ENCODE measurements at regions not wholly inside any gene's neighbourhood (a gene's known extent, or its start where the extent isn't known, plus 50 kb on each side); places are given as distances from the start of the nearest gene placed in this dataset.
A peak's percentile ranks its signal among the peaks of the same experiment; 100 is the strongest.

DNA sequence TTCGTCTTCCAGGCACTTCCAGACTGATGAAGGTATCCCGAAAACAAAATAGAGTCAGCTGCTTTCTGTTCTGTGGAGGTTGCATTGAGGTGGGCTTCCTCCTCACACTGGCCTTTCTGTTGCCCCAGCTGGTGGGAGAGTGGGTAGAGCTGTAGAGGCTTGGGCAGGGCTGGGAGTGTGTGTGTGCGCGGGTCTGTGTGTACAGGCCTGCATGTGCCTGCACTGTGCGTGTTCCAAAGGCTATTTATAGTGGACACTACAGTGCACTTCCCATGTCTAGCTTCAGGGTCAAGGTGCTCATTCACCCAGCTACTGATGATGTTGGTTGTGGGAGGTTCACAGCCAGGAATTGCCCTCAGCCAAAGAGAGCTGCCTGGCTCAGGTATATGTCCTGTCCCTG, 260.1 kb upstream of the HABP2 start:
- DNase-seq, result no peak

DNA sequence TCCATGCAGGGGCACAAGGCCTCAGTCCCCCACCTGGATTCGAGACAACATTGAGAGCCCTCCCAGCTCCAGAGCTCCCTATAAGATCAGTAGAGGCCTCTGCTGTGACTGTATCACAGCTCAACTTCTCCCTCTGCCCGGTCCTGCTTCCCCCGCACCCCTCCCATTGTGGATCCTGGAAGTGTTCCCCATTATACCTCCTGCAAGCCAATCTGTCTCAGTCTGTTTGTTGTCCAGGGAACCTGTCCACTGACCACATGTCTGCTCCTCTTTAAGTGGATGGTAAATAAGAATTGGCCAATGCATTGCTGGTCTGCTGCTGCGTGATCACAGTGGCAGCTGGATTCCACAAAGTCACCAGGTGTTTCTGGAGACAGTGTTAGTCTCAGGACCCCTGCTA, 259.7 kb upstream of the HABP2 start:
- DNase-seq, result no peak

DNA sequence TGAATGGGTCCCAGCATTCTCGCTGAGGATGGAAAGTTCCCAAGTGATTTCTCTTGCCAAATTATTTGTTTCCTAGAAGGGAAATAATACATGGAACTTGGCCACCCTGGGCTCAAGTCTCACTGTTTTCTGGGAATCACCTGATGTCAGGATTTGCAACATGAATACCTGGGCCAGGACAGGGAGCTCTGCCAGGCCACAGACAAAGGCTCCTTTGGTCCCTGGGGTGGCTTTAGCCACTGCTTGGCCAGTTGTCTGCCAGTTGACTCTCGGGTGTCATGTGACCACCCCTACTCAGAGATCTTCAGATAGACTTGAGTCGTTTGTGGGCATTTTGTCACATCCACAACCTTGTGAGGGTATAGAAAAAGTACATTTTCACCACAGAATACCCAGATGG, 258.0 kb upstream of the HABP2 start:
- DNase-seq, result no peak

DNA sequence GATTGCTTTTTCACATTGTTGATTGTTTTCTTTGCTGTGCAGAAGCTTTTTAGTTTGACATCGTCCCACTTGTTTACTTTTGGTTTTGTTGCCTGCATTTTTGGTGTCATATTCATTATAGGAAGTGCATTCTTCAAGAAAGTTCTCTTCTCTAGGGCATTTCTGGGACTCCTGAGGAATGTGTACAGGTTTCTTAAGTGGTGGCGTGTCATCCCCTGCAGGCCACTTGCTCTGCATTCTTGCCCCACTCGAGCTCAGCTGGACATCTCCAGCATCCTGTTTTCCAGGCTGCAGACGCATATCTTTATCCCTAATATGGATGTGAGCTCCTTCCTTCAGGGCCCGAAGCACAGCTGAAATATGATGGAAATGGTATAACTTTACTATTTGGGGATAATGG, 255.6 kb upstream of the HABP2 start:
- no peak for DNase-seq

DNA sequence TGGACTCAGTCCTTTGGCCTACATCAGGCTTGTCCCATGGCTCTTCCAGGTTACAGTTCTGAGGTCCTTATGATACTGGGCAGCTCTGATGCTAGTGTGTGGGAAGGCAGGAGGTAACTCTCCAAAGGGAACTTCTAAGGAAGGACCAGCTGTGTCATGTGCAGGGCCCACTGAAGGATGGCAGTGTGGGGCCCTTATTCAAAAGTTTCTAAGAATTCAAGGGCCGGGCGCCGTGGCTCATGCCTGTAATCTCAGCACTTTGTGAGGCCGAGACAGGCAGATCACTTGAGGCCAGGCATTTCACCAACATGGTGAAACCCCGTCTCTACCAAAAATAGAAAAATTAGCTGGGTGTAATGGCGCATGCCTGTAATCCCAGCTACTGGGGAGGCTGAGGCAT, 254.2 kb upstream of the HABP2 start:
- no peak for DNase-seq

DNA sequence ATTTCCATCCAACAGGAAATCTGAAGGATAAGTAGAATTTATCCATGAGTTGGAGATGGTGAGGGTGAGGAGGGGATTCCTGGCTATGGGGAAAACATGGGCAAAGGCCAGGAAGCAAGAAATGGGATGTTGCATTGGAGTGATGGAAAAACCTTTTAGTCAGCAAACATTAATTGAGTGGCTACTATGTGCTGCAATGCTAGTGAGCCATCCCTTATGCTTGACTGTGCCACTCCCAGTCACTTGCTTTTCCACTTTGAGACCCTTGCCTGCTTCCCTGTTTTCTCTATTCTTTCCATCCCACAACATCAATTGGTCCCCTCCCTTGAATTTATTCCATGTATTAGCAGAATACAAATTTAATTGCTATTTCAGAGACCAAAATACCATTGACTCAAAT, 252.7 kb upstream of the HABP2 start:
- no peak for DNase-seq

DNA sequence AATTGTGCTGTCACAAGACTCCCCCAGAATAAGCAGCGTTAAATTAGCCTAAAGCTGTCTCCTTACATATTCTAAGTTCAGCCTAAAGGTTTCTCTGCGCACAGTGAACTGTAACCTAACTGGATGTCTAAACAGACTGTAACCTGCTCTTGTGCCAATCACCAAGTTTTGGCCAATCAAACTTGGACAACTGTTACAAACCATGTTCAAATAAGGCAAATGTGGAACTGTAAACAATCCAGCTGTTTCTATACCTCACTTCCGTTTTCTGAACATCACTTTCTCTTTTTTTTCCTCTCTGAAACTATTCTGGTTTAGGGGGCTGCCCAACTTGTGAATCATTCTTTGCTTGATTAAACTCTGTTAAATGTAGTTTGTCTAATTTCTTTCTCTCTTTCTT, 252.2 kb upstream of the HABP2 start:
- peak; percentile 8 to 9 for DNase-seq

DNA sequence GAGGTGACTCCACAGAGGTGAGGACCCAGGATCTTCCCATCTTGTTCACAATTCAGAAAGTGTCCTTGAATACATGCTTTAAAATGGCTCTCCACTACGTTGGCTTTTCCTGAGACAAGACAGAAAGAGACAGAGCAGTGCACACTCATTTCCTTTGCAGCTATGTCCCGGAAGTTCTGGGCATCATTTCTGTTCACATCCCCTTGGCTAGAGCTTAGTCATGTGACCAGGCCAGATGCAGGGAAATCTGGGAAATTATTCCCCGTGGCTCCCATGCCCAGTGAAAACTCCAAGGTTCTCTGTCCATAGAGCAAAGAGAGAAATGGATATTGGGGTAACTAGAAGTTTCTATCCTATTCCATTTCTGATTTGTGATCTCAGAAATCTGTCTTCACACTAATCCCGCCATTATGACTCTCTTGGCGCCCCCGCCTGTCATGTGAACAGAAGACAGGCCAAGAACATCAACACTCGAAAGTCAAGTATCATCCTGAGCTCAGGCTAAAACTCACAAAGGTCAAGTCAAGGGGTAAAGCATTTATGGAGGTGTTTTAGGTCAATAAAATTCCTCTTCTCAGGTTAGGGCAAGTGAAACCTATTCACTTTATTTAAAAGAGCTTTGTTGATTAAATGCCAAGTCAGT, 251.4 kb upstream of the HABP2 start:
- DNase-seq, result no peak

DNA sequence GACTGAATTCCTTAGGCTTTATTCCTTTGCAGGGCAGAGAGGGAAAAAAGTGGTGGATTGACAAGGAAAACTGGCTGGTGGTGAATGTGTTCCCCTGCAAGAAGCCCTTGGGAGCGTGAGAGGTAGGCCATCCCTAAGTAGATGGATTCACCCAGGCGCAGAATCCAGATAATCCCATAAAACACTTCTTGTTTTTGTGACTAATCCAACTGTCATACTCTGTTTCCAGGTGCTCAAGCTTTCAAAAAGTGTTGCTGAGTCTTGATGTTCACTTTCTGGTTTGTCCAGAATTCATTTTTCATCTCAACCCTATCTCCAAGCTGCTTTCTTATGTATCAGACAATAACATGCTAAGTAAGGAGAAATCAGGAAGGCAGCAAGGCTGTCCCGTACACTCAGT, 250.8 kb upstream of the HABP2 start:
- DNase-seq, result no peak

DNA sequence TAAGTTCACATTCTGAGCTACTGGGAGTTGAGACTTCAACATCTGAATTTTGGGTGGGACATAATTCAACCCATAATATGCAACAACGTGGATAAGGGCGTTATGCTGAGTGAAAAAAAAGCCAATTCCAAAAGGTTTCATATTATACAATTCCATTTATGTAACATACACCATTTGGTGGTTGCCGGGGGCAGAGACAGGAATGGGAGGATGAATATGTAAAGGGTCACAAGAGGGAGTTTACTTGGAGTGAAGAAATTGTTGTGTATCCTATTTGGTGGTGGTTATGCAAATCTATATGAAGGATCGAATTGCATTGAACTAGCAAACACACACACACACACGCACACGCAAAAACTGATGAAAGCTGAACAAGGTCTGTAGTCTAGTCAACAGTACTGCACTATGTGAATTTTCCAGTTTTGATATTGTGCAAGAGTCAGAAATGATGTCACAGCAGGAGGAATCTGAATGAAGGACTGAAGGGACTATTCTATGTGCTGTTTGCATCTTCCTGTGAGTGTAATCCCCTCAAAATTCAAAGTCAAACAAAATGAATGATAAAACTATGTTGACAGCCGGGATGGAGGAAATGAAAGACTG, 249.2 kb upstream of the HABP2 start:
- DNase-seq, result no peak

DNA sequence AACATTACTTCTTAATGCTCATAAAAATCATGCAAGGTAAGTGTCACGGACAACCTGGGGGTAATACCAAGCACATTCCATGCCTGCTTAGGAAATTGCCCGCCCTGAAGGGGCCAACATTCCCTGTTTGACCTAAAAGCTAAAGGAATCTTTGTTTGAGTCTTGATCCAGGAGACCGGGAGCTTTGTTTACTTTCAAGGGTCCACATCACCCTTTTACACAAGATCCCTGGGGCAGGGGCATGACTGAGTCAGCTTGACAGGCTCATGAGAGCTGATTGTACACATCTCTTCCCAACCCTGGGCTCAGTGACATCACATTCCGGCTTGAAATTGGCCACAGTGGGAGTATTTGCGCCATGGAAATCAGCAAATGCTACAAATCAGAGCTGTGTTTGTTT, 248.1 kb upstream of the HABP2 start:
- no peak for DNase-seq

DNA sequence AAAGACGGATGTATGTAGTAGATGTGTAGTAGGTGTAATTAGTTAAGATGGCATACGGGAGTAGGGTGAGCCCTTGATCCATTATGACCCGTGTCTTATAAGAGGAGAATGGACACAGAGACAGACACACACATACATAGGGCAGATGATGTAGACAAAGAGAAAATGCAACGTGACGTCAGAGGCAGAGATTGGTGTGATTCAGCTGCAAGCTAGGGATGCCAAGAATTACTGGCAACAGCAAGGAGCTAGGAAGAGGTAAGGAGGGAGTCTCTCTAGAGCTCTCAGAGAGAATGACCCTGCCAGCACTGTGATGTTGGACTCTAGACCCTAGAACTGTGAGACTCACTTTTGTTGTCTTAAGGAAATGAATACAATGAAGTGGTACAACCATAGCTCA, 247.0 kb upstream of the HABP2 start:
- DNase-seq, result no peak

DNA sequence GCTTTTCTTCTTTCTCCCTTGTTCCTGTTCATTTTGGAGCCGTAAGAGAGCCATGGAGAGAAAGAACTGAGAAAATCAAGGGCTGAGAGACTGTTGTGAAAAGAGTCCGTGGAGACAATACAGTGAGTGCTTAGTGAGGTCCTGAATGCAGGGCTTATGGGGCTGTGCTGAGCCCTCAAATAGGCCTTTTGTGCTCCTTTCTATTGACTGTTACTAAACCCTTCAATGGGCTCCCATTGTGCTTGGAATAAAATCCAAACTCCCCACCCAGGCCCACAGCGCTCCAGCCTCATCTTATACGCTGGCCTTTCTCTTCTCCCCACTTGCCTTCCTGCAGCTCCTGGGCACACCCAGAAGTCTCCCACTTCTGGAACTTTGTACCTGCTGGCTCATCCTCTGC, 243.1 kb upstream of the HABP2 start:
- no peak for DNase-seq

DNA sequence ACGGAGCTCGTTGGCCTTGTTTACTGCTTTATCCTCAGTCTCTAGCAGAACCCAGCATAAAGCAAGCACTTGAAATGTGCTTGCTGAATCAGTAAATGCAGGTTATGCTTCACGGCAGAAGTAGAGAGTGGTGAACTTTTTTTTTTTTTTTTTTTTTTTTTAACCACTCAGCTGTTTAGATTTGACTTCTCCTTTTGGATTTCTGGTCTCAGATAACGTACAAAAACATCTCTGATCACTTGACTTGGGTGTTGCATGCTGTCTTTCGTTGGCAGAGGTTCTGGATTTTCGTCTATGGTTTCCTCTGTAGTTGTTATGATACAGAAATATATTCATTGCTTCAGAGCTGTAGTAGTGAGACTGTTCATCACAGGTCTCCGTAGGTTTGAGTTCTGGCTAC, 242.5 kb upstream of the HABP2 start:
- DNase-seq, result no peak

DNA sequence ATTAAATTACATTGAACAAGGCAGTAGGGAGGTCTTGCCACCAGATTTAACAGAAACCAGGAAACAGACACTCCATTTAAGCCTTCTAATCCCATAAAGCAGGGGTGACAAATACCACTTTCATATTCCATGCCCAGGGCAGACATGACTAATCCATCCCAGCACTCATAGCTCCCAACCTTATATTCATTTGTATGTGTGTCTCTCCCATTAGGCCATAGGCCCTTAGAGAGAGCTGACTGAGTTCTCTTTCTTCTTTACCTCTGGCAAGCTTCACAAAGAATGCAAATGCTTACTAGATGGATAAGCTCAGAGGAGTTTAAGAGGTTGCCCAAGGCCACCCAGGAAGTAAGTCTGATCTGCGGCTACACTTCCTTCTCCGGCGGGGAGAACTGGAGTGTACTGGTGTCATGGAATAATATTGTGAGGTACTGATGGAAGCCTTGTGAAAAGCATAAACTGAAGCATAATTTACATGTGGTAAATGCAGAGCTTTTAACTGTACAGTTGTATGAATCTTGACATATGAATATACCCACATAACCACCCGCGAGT, 239.7 kb upstream of the HABP2 start:
- no peak for DNase-seq

DNA sequence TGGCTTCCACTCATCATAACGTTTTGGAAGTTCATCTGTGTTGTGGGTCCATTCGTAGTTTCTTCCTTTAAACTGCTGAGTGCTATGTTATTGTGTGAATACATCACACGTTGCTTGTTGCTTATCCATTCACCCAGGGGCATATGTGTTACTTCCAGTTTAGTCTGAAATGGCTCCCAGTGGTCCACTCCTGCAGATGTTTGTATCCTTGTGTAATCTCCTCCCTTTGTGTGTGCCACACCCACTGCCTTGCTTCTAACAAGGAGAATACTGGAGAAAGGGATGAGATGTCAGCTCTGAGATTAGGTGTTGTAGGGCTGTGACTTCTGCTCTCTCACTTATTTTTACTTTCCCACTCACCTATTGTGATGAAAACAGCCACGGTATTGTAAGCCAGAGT, 239.1 kb upstream of the HABP2 start:
- no peak for DNase-seq

DNA sequence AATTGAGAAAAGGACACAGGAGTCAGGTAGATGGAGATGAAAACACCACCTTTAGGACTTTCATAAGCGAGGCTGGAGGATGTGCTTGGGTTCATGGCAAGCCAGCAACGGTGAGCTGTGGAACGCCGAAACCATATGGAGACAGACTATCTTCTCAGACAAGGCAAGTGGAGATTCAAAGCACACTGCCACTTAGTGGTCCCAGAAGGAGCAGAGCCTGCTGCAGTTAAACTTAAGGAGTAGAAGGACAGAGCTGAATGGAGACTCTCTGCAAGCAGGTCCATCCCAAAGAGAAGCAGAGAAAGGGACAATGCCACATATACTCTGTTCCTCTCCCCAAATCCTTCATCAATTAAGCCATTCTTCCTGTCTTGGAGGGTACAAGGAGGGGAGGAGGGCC, 236.3 kb upstream of the HABP2 start:
- no peak for DNase-seq

DNA sequence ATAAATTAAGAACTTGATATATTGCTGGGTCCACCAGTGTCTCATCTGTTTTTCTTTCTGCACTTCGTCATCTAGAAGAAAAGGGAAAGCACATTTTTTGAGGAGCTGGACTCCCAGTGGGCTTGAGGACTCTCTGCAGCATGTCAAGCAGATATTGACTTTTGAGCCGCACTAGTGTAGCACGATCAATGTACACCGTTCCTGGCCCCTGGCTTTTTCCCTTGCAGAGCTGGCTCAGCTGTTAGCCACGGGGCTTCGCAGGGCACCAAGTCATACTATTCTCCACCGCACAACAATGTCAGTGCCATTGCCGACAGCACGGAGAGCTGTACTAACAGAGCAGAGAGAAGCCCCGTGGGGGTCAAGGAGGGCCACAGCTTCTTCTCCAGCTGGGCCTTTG, 235.4 kb upstream of the HABP2 start:
- no peak for DNase-seq

DNA sequence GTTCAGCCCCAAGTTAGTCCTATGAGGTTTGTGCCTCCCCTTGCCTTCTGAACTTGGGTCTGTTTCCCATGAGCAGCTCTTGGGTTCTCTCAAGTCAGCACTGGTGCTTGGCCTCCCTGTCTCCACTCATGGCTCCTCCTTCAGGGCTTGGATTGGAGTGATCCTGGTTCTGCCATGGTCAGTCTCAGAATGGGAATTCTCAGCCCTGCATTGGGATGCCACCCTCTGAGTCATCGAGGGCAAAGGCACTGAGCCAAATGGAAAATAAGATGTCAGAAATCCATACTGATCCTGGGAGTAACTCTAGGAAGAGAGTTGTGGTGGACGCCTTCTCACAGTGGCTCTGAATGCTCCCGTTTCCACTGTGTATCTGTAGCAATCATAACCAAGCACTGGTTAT, 233.4 kb upstream of the HABP2 start:
- DNase-seq, result no peak

DNA sequence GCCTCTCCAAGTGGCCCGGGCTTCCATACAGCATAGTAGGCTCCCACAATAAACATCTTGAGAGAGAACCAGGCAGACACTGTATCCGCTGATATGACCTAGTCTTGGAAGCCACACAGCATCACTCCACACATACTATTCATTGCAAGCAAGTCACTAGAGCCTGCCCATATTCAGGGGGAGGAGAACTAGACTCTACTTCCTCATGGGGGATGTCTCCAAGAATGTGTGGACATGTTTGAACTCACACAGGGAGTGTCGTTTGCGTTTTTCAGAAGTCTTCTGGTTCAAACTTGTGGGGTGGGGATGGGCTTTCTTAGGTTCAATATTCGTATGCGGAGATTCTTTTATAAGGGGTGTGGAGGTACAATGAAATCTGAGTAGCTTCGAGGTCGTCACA, 232.6 kb upstream of the HABP2 start:
- DNase-seq, result no peak

DNA sequence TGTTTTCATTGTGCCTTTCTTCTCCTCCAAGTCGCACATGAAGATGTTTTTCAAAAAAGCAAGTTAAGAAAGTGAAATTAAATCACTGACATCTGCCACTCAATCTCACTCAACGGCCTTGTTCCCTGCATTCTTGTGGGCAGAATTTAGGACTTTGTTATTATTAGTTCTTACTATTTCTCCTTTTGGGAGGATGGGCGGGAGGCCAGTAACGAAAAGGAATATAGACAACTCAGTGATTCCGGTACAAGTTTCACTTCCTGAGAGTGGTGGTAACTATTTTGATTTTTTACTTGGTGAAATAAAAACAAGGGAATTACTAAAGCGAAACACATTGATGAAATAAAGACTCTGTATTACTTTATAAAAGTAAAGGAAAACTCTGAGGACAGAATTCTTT, 231.9 kb upstream of the HABP2 start:
- DNase-seq, result peak; percentile 13 to 41

DNA sequence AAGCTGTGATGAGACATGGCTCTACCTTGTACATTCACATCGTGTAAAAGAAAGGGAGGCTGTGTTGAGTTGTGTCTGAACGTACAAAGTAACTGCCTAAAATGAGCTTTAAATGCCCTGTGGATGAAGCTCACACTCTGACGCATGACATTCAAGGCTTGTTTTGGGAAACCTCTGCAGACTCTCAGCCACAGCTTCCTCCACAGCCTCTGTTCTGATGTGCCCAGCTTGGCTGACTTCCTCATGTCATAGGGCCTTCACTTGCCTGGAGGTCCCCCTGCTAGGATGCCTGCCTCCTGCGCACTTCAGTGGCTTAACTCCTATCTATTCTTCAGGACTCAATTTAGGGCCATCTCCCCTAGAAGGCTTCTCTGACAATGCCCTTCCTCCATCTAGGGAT, 230.0 kb upstream of the HABP2 start:
- peak; percentile 12 to 69 for DNase-seq

DNA sequence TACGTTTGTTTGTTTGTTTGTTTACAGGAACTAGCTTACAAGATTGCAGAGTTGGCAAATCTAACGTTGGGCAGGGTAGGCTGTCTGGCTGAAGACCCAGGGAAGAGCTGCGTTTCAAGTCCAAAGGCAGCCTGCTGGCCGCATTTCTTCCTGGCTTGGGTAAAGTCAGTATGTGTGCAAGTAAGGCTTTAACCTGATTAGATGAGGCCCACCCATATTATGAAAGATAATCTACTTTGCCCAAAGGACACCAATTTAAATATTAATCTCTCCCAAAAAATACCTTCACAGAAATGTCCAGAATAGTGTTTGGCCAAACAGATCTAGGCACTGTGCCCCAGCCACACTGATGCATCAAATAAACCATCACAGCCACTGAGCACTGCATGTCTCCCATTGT, 228.9 kb upstream of the HABP2 start:
- no peak for DNase-seq

DNA sequence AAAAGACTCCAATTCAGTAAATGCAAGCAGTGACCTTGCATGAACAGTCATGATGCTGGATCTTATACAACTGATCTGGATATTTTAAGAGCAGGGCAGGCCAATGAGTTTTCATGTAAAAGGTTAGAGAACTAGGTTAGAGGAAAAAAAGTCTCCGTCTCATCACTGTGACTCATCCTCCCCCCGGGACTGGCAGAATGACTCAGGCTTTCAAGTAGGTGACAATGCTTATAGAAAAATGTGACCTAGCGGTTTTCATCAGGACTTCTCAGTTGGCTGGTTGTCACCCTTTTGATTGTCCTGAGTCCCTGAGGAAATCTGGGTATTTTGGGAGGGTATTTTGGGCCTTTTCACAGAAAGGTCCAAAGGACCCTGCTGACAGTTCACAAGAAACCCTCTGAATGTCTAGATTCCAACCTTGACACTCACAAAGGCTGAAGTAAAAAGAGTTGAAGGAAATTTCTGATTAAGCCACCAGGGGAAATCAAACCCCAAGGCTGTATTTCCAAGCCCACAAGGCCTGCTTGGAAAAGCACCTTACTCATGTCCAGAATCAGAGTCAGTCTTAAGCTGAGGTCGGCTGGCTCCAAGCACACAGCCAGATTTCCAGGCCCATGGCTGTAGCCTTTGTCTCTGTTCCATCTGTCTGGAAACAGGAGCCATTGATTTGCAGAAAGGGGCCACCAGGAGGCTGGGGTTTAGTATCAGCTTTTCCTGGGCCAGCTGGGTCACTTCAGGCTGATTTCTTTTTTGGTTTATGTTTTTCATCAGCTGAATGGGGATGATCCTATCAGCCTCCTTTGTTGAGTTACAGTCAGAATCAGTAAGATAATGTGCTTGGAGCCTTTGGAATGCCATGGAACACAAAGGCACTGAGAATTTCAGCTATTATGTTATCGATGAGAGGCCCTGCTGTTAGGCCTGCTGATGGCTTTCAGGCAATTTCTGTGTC, 226.4 kb upstream of the HABP2 start:
- peak in 1 of 2 donors; percentile 68 for DNase-seq

All from CD4-positive, alpha-beta T cell treated with Interleukin-1 beta for 1 hour (primary cell).